HG03095 (cell line): ENCODE measurements at regions not wholly inside any gene's neighbourhood (a gene's known extent, or its start where the extent isn't known, plus 50 kb on each side); places are given as distances from the start of the nearest gene placed in this dataset.
"Not testable (repeated sequence)": the region's sequence is repeated elsewhere in the genome, so short reads cannot be mapped to it uniquely, and the experiment has no call there.

Experiments
- ATAC-seq: cut with Tn5 transposase; IDR thresholded peaks from one replicate; pipeline ENCODE4 v1.9.1; 2021; ENCODE audit warnings: moderate library complexity; ENCODE audit not compliant: unreplicated experiment

DNA sequence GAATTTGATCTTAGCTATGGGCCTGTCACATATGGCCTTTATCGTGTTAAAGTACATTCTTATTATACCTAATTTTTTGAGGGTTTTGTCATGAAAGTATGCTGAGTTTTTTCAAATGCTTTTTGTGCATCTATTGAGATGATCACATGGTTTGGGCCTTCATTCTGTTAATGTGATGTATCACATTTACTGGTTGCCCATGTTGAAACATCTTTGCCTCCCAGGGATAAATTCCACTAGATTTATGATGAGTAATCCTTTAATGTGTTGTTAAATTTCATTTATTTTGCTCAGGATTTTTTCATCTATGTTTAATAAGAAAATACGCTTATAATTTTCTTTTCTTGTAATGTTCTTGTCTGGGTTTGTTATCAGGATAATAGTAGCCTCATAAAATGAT lies 442.0 kb downstream of the MDFIC start:
- ATAC-seq = no peak

DNA sequence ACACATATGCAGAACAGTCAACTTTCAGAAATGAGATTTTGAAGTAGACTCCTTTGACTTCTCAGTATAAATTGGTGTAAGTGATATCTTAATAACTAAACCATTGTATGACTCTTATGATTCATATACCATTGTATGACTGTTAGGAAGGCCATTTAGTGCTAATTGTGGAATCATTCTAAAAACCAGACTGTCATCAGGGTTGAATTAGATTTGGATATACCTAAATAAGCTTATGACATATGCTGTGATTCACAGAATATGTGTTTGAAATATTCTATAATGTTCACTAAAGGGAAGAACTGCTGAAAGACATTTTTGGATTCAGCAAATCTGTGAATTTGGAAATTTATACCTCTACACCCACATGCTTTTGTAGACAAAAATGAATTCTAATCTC lies 438.1 kb downstream of the MDFIC start:
- no peak for ATAC-seq

DNA sequence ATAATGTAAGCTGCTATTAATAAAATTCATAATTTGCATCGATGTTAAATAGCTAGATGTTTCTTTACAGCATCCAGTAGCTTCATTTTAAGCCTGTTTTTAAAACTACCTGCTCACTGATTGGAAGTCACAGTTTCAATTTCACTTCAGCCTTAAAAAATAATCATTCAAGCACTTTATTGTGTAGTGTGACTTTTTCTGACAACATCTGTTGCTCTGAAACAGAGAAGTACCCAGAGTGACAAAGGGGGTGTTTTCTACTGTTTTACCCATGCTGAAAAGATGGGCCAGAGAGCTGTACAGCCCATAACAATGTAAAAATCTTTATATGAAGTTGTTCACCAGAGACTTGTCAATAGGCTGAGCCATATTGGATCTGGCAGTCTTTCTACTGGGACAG lies 437.2 kb downstream of the MDFIC start:
- ATAC-seq = no peak

DNA sequence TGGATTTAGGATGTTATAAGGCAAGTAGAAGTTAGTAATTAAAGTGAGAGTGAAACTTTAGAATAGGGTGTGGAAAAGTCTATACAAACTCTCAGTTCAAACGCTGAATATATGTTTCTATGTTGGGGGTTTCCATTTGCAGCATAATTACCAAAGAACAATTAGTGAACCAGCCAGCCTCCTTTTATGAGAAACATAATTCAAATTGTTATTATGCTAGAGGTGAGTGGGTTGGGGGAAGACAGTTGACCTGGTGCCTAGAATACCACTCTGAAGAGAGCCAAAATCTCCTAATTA lies 435.8 kb downstream of the MDFIC start:
- ATAC-seq = no peak

DNA sequence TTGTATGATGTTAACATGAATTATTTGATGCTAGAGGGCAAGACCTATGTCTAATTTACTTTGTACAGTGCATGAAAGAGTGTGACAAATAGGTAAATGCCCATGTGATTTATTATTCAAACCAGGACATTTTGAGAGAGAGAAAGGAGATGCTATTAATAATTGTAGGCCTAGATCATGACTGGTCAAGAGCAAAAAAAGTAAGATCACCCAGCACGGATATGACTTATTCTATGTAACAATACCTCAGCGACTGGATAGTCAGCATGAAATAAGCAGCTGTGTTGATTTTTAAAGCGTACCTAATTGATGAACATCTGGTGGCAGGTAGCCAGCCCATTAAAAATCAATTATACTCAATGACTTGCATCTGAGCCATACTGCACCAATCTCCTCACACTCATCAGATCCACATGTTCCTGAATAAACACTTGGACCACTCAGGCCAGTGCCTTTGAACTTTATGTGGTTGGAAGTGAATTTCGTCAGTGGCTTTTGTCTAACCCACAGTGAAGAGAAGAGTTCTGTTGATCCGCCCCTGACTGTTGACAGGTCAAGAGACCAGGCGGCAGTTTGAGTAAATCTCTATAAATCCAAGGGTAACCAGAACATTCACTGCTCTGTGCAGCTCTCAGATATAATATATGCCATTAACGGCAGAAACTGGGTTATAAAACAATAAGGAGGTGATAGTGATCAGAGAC lies 435.3 kb downstream of the MDFIC start:
- ATAC-seq = no peak

DNA sequence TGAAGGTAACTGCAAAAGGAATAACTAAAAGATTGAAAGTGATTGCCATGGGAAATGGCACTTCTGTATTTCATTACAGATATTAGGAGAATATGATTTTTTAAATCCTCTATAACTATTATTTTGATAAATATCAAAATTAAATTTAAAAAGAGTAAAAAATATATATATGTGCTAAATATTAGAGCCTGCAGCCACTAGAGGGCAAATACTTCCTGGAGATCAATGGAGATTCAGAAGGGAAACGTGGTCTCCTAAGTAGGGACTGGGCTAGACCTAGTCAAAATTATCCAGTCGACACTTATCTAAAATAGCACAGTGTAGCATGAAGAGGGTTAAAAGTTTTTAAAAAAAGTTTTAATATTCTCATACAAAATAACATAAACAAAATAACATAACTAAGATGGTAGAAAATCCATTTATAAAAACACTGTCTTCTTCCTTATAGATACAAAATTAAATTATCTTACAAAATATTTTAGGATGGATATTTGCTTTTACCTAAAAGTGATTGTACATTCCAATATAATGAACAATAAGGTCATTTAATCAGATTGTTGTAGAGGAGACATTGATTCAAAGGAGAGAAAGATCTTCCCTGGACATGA lies 434.3 kb downstream of the MDFIC start:
- ATAC-seq = no peak

DNA sequence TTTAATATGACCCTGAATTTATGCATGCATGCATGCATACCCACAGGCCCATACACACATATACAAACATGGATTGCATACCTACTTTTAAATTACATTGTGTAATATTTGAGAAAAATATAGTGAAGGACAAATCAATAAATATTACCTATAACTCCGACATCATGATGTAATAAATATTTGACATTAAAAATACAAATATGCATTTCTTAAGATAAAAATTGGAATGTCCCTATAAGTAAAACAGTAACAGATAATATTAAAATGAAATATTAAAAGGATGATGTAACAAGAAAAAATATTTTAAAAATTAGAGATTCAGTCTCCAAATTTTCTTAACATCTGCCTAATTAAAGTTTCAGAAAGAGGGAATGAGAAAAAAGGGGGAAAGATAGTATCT lies 433.0 kb downstream of the MDFIC start:
- ATAC-seq = no peak

DNA sequence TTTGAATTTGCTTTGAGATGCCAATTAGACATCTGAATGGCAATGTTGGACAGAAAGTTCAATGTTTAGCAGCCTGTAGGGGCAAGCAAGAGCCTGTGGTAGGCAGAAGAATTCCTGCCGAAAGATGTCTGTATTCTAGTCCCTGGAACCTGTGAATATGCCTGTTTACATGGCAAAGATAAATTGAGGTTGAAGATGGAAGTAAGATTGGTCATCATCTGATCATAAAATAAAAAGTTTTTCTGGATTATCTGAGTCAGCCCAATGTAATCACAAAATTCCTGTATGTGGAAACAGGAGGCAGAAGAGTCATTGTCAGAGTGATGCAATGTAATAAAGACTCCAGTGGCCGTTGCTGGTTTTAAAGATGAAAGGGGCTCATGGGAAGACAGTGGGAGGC lies 430.5 kb downstream of the MDFIC start:
- ATAC-seq = no peak

DNA sequence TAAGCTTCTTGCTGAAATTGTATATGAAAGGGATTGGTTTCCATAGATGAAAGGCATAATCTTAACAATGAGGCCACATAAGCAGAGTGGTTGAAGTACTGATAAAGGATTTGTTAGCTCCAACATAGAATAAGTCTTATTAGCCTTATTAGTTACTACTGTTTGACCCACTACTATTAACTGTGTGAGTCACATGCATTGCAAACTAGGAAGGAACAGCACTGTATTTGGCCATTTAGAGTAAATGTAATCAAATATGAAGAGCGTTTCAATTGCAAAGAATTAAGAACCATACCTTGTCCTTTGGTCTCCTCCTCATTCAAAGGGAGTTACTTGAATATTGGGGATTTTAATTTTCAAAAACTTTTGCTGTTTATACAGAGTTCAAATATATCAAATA lies 428.9 kb downstream of the MDFIC start:
- ATAC-seq = no peak

DNA sequence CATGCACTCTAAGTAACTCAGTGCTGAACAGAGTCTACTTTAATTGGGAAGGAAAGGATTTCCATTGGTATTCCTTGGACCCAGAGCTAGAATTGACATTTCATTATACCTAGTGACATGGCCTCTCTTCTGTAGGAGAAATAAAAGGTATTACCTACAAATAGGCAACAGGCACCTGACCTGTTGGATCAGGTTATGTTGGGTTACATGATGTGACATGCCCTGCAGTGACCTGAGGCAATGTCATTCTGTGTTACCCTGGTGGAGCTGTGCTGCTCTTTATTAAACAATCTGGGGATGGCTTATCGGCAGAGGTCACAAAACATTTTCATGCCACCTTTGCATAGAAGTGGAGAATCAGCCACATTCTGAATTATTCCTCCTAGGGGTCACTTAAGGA lies 427.7 kb downstream of the MDFIC start:
- ATAC-seq = no peak

DNA sequence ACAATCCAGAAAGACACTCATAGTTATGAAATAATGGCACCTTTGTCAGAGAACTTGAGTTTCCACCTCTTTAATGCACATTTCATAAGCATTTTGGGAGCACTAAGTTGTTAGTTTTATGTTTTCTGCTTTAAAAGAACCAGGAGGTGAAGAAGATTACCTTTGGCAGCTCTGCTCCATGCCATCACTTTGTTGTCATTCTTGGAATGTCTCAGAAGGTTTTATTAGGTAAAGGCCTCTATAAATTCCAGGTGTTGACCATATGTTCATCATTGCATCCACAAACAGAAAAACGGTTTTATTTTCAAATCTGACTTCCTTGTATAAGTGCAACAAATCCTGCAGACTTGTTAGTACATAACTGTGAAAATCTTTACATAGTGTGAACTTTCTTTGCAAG lies 424.8 kb downstream of the MDFIC start:
- no peak for ATAC-seq

DNA sequence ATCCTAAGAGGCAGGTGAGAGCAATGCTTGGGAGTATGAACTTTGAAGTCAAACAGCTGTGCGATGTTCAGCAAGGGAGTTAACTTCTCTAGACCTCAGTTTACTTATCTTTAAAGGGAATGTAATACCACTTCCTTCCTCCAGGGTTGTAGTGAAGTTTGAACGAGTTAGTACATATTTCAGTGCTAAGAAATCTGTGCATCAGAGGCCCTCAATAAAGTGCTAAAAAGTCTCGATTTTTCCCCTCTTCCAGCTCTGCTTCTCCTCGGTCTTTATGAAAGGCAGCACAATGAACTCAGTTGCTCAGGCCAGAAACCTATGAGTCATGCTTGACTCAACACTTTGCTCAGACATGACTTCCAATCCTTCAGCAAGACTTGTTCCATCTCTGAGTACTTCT lies 418.9 kb downstream of the MDFIC start:
- no peak for ATAC-seq

DNA sequence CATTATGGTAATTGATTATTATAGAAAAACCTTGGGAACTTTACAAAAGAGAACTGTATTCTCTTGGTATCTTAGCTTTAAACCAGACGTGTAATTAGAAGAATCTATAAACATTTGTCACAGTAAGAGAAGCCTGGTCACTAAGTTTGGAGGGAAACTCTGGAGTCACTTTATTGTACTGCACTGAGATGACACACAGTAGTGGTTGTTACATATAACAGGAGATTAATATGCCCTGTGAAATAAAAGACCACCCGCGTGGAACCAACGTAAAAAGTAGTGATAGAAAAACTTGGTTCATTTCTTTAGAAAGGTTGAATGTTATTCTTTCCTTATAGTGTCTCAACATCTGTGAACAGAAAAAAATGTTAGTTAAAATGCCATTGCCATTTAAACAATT lies 416.1 kb downstream of the MDFIC start:
- no peak for ATAC-seq

DNA sequence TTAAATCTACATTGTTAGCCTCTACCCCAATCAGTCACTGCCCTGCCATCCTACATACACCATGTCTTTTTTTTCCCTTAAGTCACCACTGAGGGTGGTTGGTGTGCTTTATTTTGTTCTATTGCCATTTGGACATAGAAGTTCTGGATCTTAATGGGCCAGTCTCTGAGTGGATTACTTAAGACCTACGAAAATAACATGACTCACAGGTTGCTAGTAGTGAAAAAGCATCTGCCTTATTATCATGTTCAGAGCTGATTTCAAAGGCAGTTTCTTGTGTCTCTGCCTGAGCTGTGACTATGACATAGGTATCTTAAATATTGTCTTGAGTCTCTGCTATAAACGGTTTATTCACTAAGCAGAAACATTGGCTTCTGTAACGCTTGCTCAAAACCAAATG lies 410.8 kb downstream of the MDFIC start:
- ATAC-seq = no peak

DNA sequence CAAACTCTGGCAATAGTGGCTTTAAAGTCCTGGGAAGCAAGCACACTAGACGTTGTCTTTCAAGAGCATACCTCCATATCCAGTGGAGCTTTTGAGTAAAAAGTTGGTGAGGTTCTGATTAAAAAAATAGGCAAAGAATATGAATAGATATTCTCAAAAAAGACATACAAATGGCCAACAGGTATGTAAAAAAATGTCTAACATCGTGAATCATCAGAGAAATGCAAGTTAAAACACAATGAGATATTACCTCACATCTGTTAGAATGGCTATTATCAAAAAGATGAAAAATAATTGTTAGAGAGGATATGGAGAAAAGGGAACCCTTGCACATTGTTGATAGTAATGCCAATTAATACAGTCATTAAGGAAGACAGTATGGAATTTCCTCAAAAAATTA lies 407.1 kb downstream of the MDFIC start:
- ATAC-seq = no peak

DNA sequence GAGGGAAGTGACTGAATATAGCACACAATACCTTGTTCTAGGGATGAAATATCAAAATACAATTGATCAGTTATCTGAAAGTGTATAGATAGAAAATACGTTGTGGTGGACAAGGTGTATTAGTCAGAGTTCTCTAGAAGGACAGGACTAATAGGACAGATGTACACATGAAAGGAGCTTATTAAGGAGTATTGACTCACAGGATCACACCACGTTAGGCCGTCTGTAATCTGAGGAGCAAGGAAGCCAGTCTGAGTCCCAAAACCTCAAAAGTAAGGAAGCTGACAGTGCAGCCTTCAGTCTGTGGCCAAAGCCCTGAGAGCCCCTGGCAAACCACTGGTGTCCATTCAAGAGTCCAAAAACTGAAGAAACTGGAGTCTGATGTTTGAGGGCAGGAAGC lies 406.1 kb downstream of the MDFIC start:
- ATAC-seq = no peak

DNA sequence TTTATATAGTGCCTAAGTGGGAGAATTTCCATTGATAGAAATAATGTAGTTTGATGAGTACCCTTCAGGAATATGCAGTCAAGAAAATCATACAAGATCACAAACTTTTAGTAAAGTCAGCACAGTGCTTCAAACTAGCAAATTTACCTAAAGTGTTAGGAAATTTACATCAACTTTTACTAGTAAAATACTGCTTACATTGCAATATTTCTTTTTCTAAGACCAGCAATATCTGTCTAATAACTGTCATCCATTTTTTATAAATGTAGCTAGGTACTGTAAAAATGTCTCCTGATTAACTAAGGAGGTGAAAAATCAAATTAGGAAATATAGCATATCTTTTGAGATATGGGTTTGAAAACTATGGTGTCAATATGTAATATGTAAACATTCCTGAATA lies 405.4 kb downstream of the MDFIC start:
- ATAC-seq = no peak

DNA sequence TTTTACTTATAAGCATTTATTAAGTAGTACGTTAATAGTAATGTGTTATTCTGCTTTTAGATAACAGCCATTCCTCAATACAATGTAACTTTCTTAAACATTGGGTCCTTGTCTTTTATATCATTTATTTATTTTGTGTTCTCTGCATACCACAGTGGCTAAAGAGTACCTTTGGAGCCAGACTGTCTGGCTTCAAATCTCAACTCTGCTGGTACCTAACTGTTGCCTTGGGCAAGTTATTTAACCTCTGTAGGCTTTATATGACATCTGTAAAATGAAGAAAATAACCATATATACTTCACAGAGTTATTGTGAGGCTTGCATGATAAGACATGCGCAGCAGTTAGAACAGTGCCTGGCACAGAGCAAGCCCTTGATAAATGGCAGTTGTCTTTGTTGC lies 397.6 kb downstream of the MDFIC start:
- ATAC-seq = no peak

DNA sequence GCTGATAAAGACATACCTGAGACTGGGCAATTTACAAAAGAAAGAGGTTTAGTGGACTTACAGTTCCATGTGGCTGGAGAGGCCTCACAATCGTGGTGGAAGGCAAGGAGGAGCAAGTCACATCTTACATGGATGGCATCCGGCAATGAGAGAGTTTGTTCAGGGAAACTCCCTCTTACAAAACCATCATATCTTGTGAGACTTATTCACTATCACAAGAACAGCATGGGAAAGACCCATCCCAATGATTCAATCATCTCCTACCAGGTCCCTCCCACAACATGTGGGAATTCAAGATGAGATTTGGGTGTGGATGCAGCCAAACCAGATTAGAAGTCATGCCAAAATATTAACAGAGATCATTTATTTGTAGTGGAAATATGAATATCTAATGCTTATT lies 388.4 kb downstream of the MDFIC start:
- not testable (repeated sequence) for ATAC-seq

DNA sequence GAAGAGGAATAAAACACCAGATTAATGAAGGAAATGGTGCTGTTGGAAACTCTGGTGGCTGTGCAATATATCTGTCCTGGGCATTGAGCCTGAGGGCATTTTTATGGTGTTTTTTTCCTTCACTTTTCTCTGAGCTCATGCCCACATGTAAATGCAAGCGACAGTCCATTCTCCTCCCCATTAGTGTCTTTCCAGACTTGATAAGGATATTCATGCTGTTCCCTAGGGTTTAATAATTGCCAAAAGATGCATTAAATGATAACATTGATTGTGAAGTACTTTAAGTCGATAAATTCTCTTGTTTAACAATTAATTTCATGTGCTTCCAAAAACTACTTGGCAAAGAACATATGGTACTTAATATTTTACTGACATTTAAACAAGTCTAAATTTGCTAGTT lies 384.7 kb downstream of the MDFIC start:
- ATAC-seq = no peak

DNA sequence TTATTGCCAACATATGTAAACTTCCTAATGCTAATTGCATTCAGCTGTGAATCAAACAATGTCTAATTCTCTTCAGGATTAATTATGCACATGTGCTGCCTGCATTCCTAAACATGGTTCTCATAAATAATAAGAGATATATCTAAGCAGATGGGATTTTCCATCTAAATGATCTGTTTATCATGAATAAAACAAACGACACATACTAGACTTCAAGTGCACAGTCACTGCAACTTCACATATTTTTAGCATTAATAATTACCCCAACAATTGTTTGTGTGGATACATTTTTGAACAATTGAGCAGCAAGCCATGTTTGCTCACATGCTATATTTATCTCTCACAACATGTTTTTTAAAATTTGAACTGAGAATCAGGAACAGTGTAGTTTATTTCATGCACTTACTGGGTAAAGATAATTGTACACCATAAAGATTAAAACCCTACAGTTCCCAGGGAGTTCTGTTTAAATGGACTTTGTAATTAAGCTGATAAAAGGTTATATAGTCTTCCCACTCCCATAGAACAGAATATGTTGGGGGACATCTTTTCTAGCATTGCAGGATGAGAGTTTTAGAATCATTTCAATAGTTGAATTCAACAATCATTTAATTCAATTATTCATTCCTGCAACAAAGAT lies 378.5 kb downstream of the MDFIC start:
- ATAC-seq = no peak

DNA sequence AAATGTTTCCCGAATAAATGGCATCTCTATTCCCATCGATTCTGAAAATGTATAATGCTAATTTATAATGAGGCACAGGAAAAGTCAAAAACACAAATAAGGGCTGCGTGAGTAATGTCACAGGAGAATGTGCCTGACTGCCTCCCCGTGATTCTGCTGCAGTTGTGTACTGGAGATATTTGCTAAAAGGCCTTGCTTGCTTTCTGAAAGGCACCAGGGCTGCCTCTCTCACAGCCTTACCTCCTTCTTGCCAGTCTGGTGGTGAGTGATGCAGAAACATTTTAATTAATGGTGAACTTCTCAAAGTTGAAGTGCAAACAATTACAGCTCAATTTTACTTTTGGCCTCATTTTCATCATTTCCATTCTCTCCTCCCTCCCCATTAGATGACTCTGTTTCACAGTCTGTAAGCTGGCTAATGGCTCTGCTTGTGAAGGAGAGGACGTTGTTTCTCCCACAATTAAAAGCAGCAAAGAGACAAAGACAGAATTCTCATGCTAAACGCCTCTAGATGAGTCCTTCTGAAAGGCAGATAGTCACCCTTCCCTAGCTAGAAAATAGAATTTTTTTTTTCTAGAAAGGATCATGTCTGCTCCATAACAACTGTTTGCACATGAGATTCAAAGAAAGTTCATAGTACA lies 377.6 kb downstream of the MDFIC start:
- ATAC-seq = no peak
